ENCODE measurements at regions not wholly inside any gene's neighbourhood (a gene's known extent, or its start where the extent isn't known, plus 50 kb on each side); places are given as distances from the start of the nearest gene placed in this dataset.

GRCh38 chr14:23828001-23828400 lies 125.6 kb upstream of the DHRS4 start:
- no peak for TF ChIP-seq POLR2AphosphoS5 (IDR thresholded peaks at IDR 0.05)
- no peak for TF ChIP-seq POLR2A (IDR thresholded peaks at IDR 0.05)
- TF ChIP-seq CTCF (IDR thresholded peaks at IDR 0.05): no peak
